Activated naive CD8-positive, alpha-beta T cell treated with anti-CD3 and anti-CD28 coated beads for 36 hours (primary cell): ENCODE measurements at regions not wholly inside any gene's neighbourhood (a gene's known extent, or its start where the extent isn't known, plus 50 kb on each side); places are given as distances from the start of the nearest gene placed in this dataset.

ENCODE experiments used
- DNase-seq: peaks from one replicate; pipeline ENCODE4 v3.0.0; 2021
- H3K27ac Mint-ChIP-seq: one replicate; pipeline ENCODE4 v1.8.0; 2022; ENCODE audit warnings: mild to moderate bottlenecking, moderate library complexity, mixed read lengths
- H3K27me3 Mint-ChIP-seq: one replicate; pipeline ENCODE4 v1.8.0; 2022; ENCODE audit warnings: mild to moderate bottlenecking, mixed read lengths
- H3K36me3 Mint-ChIP-seq: one replicate; pipeline ENCODE4 v1.8.0; 2021; ENCODE audit warnings: mild to moderate bottlenecking, mixed read lengths
- H3K4me1 Mint-ChIP-seq: one replicate; pipeline ENCODE4 v1.8.0; 2021; ENCODE audit warnings: mixed read lengths
- H3K4me3 Mint-ChIP-seq: one replicate; pipeline ENCODE4 v1.8.0; 2022; ENCODE audit warnings: mild to moderate bottlenecking, moderate library complexity, mixed read lengths
- H3K9me3 Mint-ChIP-seq: one replicate; pipeline ENCODE4 v1.8.0; 2022; ENCODE audit warnings: mixed read lengths

DNA sequence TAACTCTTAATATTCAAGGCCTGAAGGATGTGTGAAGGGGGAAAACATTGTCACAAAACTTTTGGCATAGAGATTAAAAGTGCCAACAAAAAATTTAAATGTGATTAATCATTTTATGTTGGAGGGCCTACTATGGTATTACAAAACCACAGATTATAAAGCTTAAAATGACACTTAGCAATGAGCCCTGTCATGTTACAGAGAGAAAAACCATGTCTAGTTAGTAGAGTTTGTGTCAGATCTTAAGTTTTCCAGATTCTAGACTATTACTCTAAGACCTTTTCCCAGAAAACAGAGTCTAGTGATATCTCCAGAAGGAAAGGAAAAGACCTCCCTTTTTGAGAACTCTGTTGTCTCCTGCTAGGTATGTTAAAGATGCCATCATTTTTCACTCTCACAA lies 239.1 kb upstream of the DKK2 start:
- Mint-ChIP-seq H3K4me1 (no peaks in the 10 kb centered on the region), H3K9me3 (peaks cover 1% of the 10 kb centered on the region), H3K27ac (no peak overlapping the region), H3K4me3 (no peak overlapping the region), H3K27me3 (peaks cover 4% of the 10 kb centered on the region), H3K36me3 (no peaks in the 10 kb centered on the region)
- DNase-seq = no peak

DNA sequence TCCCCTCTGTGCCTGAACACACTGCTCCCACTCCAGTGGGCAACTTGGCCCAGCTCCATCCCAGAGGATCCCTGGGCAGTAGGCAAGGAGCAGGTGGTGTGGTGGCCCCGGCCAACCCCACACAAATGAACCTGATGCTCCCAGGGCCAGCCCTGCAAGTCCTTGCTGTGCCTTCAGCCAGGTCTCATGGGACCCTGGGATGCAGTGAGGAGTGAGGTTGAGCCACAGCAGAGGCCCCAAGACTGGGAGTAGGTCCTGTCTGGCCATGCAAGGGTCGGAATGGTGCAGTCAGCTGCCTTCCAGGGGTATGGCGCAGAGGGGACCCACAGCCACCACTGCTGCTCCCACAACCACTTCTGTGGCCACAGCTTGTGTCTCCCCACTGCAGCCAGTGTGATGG lies 234.5 kb upstream of the DKK2 start:
- Mint-ChIP-seq H3K4me3 (no peak overlapping the region), H3K9me3 (peaks cover 1% of the 10 kb centered on the region), H3K27me3 (peaks cover 4% of the 10 kb centered on the region), H3K4me1 (no peaks in the 10 kb centered on the region), H3K27ac (no peak overlapping the region), H3K36me3 (no peaks in the 10 kb centered on the region)
- no peak for DNase-seq

DNA sequence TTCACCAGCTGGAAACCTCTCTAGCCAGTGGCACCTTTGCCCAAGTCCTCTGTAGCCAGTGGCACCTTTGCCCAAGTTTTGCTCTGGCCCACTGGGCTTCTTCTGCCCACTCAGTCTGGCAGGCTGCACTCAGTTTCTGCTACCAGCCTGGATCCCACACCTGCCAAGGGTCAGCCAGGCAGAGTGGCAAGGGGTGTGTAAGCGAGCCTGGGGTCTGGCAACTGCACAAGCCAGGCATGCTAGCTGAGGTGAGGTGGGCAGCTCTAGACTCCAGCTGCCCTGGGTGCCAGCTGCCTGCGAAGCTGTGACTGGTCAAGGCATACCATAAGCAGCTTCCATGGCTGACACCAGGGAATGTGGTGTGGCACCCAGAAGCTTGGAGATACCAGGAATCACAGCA lies 233.1 kb upstream of the DKK2 start:
- Mint-ChIP-seq H3K4me1 (no peaks in the 10 kb centered on the region), H3K9me3 (peaks cover 1% of the 10 kb centered on the region), H3K36me3 (no peaks in the 10 kb centered on the region), H3K4me3 (no peak overlapping the region), H3K27ac (no peak overlapping the region), H3K27me3 (peaks cover 4% of the 10 kb centered on the region)
- DNase-seq = no peak

DNA sequence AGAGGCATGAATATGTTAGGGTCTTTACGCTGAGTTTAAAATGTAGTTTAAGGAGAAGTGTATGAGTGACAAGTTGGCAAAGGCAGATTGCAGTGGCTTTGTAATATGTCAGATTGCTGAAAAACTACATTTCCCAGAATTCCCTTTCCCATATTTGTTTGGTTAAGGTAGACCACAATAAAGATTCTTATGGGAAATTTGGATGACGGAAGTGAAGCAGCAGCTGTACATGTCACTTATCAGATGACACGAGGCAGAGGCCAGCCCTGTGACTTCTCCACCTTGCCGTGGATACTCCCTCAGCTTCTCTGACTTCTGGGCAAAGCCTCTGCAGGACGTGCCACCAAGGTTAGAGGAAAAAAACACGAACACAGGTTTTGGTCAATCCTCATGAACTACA lies 229.7 kb upstream of the DKK2 start:
- H3K4me1 Mint-ChIP-seq = no peaks in the 10 kb centered on the region
- DNase-seq = no peak
- H3K27ac Mint-ChIP-seq = no peak overlapping the region
- no peak overlapping the region for H3K4me3 Mint-ChIP-seq
- no peaks in the 10 kb centered on the region for H3K36me3 Mint-ChIP-seq
- peaks cover 4% of the 10 kb centered on the region for H3K27me3 Mint-ChIP-seq
- no peaks in the 10 kb centered on the region for H3K9me3 Mint-ChIP-seq

DNA sequence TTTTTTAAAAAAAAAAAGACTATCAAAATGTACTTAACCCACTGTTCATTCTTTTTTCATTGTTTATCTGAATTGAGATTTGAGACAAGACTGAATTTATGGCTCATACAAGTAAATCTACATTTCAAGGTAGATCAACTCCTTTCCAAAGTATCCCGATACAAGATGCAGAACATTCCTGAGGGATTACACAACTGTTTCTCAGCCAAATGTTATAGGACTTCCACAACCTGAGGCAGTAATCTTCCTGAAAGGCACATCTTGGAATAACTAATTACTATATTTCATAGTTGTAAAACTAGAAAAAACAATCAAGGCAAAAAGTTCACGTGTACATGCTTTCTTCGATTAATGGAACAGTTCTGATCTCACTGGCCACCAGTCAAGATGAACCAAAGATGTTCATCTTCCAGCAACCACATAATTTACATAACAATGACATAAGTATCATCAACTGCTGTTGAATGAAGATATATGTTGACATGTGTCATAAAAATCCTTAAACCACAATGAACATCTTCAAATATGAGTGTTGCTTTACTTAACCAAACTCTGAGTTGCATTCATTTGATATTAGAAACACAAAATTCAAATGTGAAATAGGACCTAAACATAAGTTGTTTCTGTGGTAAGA lies 225.2 kb upstream of the DKK2 start:
- Mint-ChIP-seq H3K9me3 (no peaks in the 10 kb centered on the region), H3K27ac (no peak overlapping the region), H3K4me3 (no peak overlapping the region), H3K27me3 (peaks cover 8% of the 10 kb centered on the region), H3K4me1 (no peaks in the 10 kb centered on the region), H3K36me3 (no peaks in the 10 kb centered on the region)
- no peak for DNase-seq

DNA sequence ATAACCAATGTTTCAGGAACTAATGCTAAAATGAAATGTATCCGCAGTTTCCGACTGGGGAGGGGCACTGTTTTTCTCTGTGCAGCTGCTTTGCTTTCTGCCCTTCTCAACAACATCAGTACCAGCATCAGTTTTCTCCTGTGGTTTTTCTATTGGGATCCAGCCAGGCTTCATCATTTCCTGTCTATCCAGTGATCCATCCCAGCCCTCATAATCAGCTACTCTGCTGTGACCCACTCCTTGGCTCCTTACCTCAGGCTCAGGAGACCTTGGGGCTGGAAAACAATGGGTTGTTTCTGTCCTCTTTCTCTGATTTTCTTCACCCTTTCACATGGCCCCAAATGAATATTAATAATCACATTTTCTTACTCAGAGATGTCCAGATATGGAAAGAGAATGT lies 222.2 kb upstream of the DKK2 start:
- Mint-ChIP-seq H3K4me1 (no peaks in the 10 kb centered on the region), H3K27me3 (peaks cover 19% of the 10 kb centered on the region), H3K27ac (no peak overlapping the region), H3K36me3 (no peaks in the 10 kb centered on the region), H3K9me3 (no peaks in the 10 kb centered on the region), H3K4me3 (no peak overlapping the region)
- no peak for DNase-seq

DNA sequence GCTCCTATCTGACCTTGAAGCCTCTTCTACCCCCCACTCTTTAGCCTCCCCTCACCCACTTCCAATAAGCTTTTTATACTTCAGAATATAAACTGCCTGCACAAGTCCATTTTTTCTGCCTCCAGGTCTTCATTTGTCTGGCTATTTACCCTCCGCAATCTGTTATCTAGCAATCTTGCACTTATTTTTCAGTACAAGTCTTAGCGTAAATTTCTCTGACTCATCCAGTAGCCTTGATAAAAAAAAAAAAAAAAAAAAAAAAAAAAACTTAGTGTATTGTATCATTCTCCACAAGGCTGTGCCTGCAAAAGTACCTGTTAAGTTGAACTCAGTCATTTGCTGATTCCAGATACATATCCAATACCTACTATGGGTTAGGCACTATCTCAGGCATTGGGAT lies 219.5 kb upstream of the DKK2 start:
- no peak overlapping the region for H3K27ac Mint-ChIP-seq

DNA sequence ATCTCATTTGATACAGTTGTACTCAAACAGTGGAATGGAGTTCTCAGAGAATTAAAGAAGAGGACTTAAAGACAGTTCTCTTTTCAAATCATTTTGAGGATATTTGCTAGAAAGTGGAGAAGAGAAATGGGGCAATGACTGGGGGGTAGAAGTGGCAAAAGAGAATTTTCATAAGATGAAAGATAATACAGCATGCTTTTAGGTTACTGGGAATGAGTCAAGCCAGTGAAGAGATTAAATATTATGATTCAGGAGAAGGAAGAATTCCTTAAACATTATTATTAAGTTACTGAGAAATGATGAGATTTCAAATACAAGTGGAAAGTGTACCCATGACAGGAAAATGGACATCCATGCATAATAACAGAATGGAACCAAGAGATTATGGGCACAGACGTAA lies 219.0 kb upstream of the DKK2 start:
- H3K9me3 Mint-ChIP-seq = no peaks in the 10 kb centered on the region
- no peaks in the 10 kb centered on the region for H3K36me3 Mint-ChIP-seq
- H3K27ac Mint-ChIP-seq = no peak overlapping the region
- no peak overlapping the region for H3K4me3 Mint-ChIP-seq
- DNase-seq = no peak
- no peaks in the 10 kb centered on the region for H3K4me1 Mint-ChIP-seq
- peaks cover 15% of the 10 kb centered on the region for H3K27me3 Mint-ChIP-seq

More for the DNA sequence above, 219.5 kb upstream of the DKK2 start:
- no peaks in the 10 kb centered on the region for H3K9me3 Mint-ChIP-seq
- peaks cover 15% of the 10 kb centered on the region for H3K27me3 Mint-ChIP-seq
- no peaks in the 10 kb centered on the region for H3K36me3 Mint-ChIP-seq
- DNase-seq = no peak
- H3K4me3 Mint-ChIP-seq = no peak overlapping the region
- H3K4me1 Mint-ChIP-seq = no peaks in the 10 kb centered on the region

DNA sequence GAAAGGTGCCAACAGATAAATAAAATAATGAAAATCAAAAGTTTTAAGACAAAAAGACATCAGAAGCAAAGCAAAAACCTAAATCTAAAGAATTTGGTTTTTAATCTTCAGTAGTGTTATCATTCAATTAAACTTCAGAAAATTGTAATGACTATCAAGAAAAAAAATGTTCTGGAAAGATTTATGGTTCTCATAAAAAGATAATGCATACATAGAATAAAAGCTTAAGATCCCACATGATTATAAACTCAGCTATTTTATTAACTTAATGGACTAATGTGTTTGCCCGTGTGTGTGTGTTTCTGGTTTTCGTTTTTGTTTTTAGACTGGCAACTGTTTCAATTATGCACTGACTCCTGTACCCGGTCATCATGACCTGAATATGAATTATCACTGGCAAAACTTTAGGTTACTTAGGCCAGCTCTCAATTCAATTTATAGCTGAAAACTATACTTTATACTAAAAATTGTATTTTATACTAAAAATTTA lies 217.5 kb upstream of the DKK2 start:
- Mint-ChIP-seq H3K27me3 (peaks cover 15% of the 10 kb centered on the region), H3K9me3 (no peaks in the 10 kb centered on the region), H3K36me3 (no peaks in the 10 kb centered on the region), H3K27ac (no peak overlapping the region), H3K4me3 (no peak overlapping the region), H3K4me1 (no peaks in the 10 kb centered on the region)
- no peak for DNase-seq

DNA sequence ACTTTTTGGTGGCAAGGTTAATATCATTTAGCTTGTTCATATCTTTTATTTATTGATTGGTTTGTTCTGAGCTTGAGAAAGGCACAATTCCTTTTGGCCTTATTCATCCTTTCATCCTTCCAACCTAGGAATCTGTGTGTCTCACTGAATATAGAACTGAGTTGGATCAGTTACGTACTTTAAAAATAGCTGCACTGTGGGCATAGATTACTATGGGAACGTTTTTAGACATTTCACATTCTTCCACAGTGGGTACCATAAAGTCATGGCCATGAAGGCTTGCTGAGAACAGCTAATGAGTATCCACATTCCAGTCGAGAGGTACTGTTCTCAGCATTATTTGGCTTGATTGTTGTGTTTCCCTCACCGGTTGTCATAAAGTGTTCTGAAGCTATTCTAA lies 217.0 kb upstream of the DKK2 start:
- no peaks in the 10 kb centered on the region for H3K36me3 Mint-ChIP-seq
- no peak overlapping the region for H3K27ac Mint-ChIP-seq
- H3K9me3 Mint-ChIP-seq = no peaks in the 10 kb centered on the region
- H3K4me1 Mint-ChIP-seq = no peaks in the 10 kb centered on the region
- H3K4me3 Mint-ChIP-seq = no peak overlapping the region
- no peak for DNase-seq
- H3K27me3 Mint-ChIP-seq = peaks cover 15% of the 10 kb centered on the region

DNA sequence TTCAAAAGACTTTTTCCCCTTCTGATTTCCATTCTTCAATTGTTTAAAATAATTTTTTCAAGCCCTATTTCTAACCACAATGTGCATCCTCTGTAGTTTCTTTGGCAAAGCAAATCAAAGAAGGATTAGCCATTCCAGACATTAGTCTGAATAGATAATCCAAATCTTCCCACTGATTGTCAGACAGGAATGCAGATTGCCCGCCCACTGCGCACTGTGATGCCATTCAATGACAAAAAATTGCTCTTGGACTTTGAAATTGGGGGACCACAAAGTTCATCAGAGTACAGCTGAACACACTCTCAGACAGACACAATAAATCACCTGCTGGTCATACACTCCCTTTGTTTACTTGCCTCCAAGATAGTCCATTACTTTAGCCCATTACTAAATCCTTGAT lies 216.5 kb upstream of the DKK2 start:
- no peak overlapping the region for H3K27ac Mint-ChIP-seq

DNA sequence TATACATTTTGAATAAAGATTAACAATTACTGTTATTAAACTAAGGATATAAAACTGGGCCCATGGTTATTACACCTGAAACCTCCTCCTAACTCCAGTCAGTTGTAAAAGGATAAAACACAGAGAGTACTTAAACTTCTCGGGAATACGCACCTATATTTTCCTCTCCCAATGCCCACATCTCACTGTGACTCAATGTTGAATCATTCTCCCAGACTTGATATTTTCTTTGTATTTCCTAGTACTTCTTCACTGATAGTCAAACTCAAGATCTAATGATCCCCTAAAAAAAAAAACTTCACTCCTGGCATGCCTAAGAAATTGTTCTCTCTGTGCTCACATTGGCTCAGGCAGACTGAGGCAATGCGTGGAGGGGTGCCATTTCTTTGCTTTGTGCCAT lies 212.5 kb upstream of the DKK2 start:
- DNase-seq = no peak

More for the DNA sequence above, 216.5 kb upstream of the DKK2 start:
- no peaks in the 10 kb centered on the region for H3K9me3 Mint-ChIP-seq
- no peaks in the 10 kb centered on the region for H3K4me1 Mint-ChIP-seq
- H3K36me3 Mint-ChIP-seq = no peaks in the 10 kb centered on the region
- no peak overlapping the region for H3K4me3 Mint-ChIP-seq
- H3K27me3 Mint-ChIP-seq = peaks cover 15% of the 10 kb centered on the region
- no peak for DNase-seq

DNA sequence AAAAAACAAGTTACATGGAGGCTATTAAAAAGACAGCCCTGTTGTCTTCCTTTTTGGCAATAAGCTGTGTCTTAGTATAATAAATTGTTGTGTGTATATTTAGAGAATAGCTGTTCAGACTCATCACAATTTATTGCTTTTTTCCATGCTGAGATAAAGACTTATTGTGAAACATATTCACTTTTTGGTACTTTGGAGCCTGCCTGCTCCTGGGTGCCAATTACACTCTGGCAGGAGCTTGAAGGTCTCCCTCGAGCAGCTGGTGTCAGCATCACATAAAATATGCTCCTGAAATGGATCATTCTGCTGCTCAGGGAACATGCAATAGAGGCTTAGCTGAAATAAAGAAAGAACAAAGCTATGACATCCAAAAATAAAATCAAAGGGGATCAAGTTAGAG lies 211.6 kb upstream of the DKK2 start:
- Mint-ChIP-seq H3K4me3 (no peak overlapping the region), H3K27ac (no peak overlapping the region), H3K36me3 (no peaks in the 10 kb centered on the region), H3K27me3 (peaks cover 6% of the 10 kb centered on the region), H3K4me1 (no peaks in the 10 kb centered on the region), H3K9me3 (no peaks in the 10 kb centered on the region)
- DNase-seq = no peak

More for the DNA sequence above, 212.5 kb upstream of the DKK2 start:
- no peak overlapping the region for H3K4me3 Mint-ChIP-seq
- no peaks in the 10 kb centered on the region for H3K27me3 Mint-ChIP-seq
- H3K27ac Mint-ChIP-seq = no peak overlapping the region
- H3K9me3 Mint-ChIP-seq = no peaks in the 10 kb centered on the region
- no peaks in the 10 kb centered on the region for H3K36me3 Mint-ChIP-seq
- no peaks in the 10 kb centered on the region for H3K4me1 Mint-ChIP-seq

DNA sequence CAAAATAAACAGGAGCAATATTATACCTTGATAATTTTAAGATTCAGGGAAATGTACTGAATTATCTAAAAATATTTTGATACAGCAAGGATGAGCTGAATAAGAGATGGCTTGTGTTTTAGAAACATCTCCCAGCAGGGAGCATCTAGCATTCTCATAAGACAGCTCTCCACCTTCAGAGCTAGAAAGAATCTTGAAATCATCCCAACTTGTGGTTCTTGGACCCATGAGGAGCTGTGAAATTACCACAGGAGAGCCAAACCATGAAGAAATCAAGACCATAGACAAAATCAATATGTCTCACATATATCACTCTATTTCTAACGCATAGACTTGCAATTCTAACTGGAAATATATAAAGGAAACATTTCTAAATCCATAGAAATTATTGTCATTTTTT lies 210.6 kb upstream of the DKK2 start:
- Mint-ChIP-seq H3K27ac (no peak overlapping the region), H3K4me1 (no peaks in the 10 kb centered on the region), H3K27me3 (peaks cover 6% of the 10 kb centered on the region), H3K4me3 (no peak overlapping the region), H3K9me3 (no peaks in the 10 kb centered on the region), H3K36me3 (no peaks in the 10 kb centered on the region)
- no peak for DNase-seq

DNA sequence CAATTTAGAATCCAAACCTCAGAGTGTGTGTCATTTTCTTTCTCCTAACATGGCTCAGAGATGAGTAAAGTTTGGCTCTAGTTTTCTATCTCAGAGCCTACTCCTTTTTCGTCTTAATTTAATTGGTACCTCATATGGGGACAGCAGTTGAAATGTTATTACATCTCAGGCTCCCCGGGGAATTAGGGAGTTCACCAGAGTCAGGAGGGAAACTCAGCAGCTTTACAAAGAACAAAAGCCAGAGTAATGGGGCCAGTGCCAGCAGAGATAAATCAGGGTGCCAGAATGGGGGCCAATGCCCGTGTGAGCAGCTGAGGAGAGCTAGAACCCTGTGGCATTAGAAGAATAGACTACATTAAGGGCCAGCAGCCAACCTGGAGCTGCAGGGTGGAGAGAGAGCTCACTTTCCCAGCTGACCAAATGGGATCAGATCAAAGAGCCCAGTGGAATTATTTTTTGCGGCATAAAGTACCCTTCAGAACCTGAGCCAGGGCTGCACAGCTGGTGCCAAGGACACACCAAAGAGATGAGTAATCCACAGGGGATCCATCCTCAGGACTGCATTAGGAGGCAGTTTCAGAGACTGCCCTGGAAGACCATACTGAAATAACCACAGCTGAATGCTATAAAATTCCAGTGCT lies 207.1 kb upstream of the DKK2 start:
- Mint-ChIP-seq H3K9me3 (no peaks in the 10 kb centered on the region), H3K27me3 (peaks cover 11% of the 10 kb centered on the region), H3K4me3 (no peak overlapping the region), H3K36me3 (no peaks in the 10 kb centered on the region), H3K27ac (no peak overlapping the region), H3K4me1 (no peaks in the 10 kb centered on the region)
- DNase-seq = no peak

DNA sequence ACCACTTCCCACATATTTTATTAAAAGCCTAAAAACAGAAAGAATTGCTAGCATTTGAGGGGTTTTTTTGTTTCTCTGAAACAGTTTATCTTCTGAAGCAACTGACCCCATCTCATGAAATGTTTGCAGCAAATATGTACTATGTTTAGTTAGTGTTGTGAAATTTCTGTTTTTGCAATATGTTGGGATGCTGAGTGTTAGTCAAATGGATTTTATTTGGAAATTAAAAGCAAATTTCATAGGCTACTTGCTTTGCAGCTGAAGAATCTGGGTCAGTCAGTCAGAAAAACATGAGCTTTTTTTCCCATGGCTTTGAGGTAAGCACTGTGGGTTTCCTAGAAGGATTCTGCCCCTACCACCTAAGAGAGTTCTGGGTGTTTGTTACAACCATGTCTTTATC lies 184.9 kb upstream of the DKK2 start:
- Mint-ChIP-seq H3K4me3 (no peak overlapping the region), H3K36me3 (no peaks in the 10 kb centered on the region), H3K27me3 (peaks cover 6% of the 10 kb centered on the region), H3K4me1 (no peaks in the 10 kb centered on the region), H3K27ac (no peak overlapping the region), H3K9me3 (peaks cover 3% of the 10 kb centered on the region)
- DNase-seq = no peak
